Activated CD4-positive, alpha-beta T cell treated with anti-CD3 and anti-CD28 coated beads, Interleukin-2, amount 10 ng/mL, durations not matched to agents 24 days and 14 days (primary cell): ENCODE measurements at regions not wholly inside any gene's neighbourhood (a gene's known extent, or its start where the extent isn't known, plus 50 kb on each side); places are given as distances from the start of the nearest gene placed in this dataset.
"Not testable (repeated sequence)": the region's sequence is repeated elsewhere in the genome, so short reads cannot be mapped to it uniquely, and the experiment has no call there.

Experiments
- DNase-seq: peaks from one replicate; pipeline ENCODE4 v3.0.0; 2022
- H3K27ac Mint-ChIP-seq: one replicate; pipeline ENCODE4 v1.8.0; 2022; ENCODE audit warnings: mild to moderate bottlenecking, mixed read lengths
- H3K27me3 Mint-ChIP-seq: one replicate; pipeline ENCODE4 v1.8.0; 2022; ENCODE audit warnings: mixed read lengths
- H3K36me3 Mint-ChIP-seq: one replicate; pipeline ENCODE4 v1.8.0; 2022; ENCODE audit warnings: low read depth, mild to moderate bottlenecking, mixed read lengths
- H3K4me1 Mint-ChIP-seq: one replicate; pipeline ENCODE4 v1.8.0; 2021; ENCODE audit warnings: mixed read lengths
- H3K4me3 Mint-ChIP-seq: one replicate; pipeline ENCODE4 v1.8.0; 2022; ENCODE audit warnings: mild to moderate bottlenecking, moderate library complexity, mixed read lengths
- H3K9me3 Mint-ChIP-seq: one replicate; pipeline ENCODE4 v1.8.0; 2021; ENCODE audit warnings: mixed read lengths
- intact Hi-C: fragments of 100-400 bp; cut with micrococcal nuclease; formaldehyde crosslinking; loops from one replicate; pipeline ENCODE4 v1.15.1; 2023

GRCh38 chr13:107665926-107666458 lies 549.3 kb downstream of the LIG4 start:
- H3K27me3 Mint-ChIP-seq = no peaks in the 10 kb centered on the region
- no peaks in the 10 kb centered on the region for H3K36me3 Mint-ChIP-seq
- no peak for DNase-seq
- no peak overlapping the region for H3K27ac Mint-ChIP-seq
- no peak overlapping the region for H3K4me3 Mint-ChIP-seq
- no peaks in the 10 kb centered on the region for H3K9me3 Mint-ChIP-seq
- no peaks in the 10 kb centered on the region for H3K4me1 Mint-ChIP-seq
- intact Hi-C loops = no loop called here

- H3K27me3 Mint-ChIP-seq = no peaks in the 10 kb centered on the region
- H3K27ac Mint-ChIP-seq = no peak overlapping the region
- no peaks in the 10 kb centered on the region for H3K36me3 Mint-ChIP-seq
- H3K9me3 Mint-ChIP-seq = no peaks in the 10 kb centered on the region
- no peak overlapping the region for H3K4me3 Mint-ChIP-seq
- peak; percentile 75 for DNase-seq
- intact Hi-C loops = loop anchor here (2.0 kb wide), 1 partner anchor 439 kb away; no protein-coding TSS in a partner anchor
- no peaks in the 10 kb centered on the region for H3K4me1 Mint-ChIP-seq
Observed at GRCh38 chr13:107650081-107650701, 565.1 kb downstream of the LIG4 start.

- Mint-ChIP-seq H3K27me3 (no peaks in the 10 kb centered on the region), H3K4me3 (no peak overlapping the region), H3K27ac (no peak overlapping the region), H3K36me3 (no peaks in the 10 kb centered on the region), H3K9me3 (no peaks in the 10 kb centered on the region), H3K4me1 (no peaks in the 10 kb centered on the region)
- intact Hi-C loops = no loop called here
- no peak for DNase-seq
Observed at GRCh38 chr13:107649079-107649478, 566.3 kb downstream of the LIG4 start.

- H3K4me3 Mint-ChIP-seq = no peak overlapping the region
- intact Hi-C loops = no loop called here
Observed at GRCh38 chr13:107644136-107644535, 571.2 kb downstream of the LIG4 start.

GRCh38 chr13:107643615-107644014 lies 571.7 kb downstream of the LIG4 start:
- H3K9me3 Mint-ChIP-seq = no peaks in the 10 kb centered on the region
- no peak for DNase-seq
- no peaks in the 10 kb centered on the region for H3K36me3 Mint-ChIP-seq
- H3K27me3 Mint-ChIP-seq = no peaks in the 10 kb centered on the region
- no peak overlapping the region for H3K4me3 Mint-ChIP-seq
- H3K27ac Mint-ChIP-seq = no peak overlapping the region
- H3K4me1 Mint-ChIP-seq = no peaks in the 10 kb centered on the region
- intact Hi-C loops = no loop called here

More at GRCh38 chr13:107644136-107644535, 571.2 kb downstream of the LIG4 start:
- no peaks in the 10 kb centered on the region for H3K27me3 Mint-ChIP-seq
- no peaks in the 10 kb centered on the region for H3K36me3 Mint-ChIP-seq
- no peak overlapping the region for H3K27ac Mint-ChIP-seq
- H3K4me1 Mint-ChIP-seq = no peaks in the 10 kb centered on the region
- H3K9me3 Mint-ChIP-seq = no peaks in the 10 kb centered on the region
- no peak for DNase-seq

- DNase-seq = no peak
- H3K36me3 Mint-ChIP-seq = no peaks in the 10 kb centered on the region
- H3K9me3 Mint-ChIP-seq = peaks cover 3% of the 10 kb centered on the region
- no peaks in the 10 kb centered on the region for H3K27me3 Mint-ChIP-seq
- no peak overlapping the region for H3K4me3 Mint-ChIP-seq
- intact Hi-C loops = no loop called here
- no peak overlapping the region for H3K27ac Mint-ChIP-seq
- H3K4me1 Mint-ChIP-seq = no peaks in the 10 kb centered on the region
Observed at GRCh38 chr13:107642831-107643230, 572.5 kb downstream of the LIG4 start.

GRCh38 chr13:107641574-107641973 lies 573.8 kb downstream of the LIG4 start:
- Mint-ChIP-seq H3K27ac (no peak overlapping the region), H3K9me3 (peaks cover 3% of the 10 kb centered on the region), H3K27me3 (no peaks in the 10 kb centered on the region), H3K4me1 (no peaks in the 10 kb centered on the region), H3K4me3 (no peak overlapping the region), H3K36me3 (no peaks in the 10 kb centered on the region)
- DNase-seq = no peak
- intact Hi-C loops = no loop called here

- intact Hi-C loops = no loop called here
- H3K27me3 Mint-ChIP-seq = no peaks in the 10 kb centered on the region
- no peaks in the 10 kb centered on the region for H3K36me3 Mint-ChIP-seq
- no peaks in the 10 kb centered on the region for H3K4me1 Mint-ChIP-seq
- H3K9me3 Mint-ChIP-seq = no peaks in the 10 kb centered on the region
- no peak overlapping the region for H3K27ac Mint-ChIP-seq
- no peak overlapping the region for H3K4me3 Mint-ChIP-seq
- DNase-seq = no peak
Observed at GRCh38 chr13:107625648-107626047, 589.7 kb downstream of the LIG4 start.

GRCh38 chr13:107617527-107617926 lies 597.8 kb downstream of the LIG4 start:
- H3K27ac Mint-ChIP-seq = no peak overlapping the region
- intact Hi-C loops = no loop called here
- no peak overlapping the region for H3K4me3 Mint-ChIP-seq
- H3K9me3 Mint-ChIP-seq = no peaks in the 10 kb centered on the region
- DNase-seq = no peak
- no peaks in the 10 kb centered on the region for H3K4me1 Mint-ChIP-seq
- no peaks in the 10 kb centered on the region for H3K27me3 Mint-ChIP-seq
- H3K36me3 Mint-ChIP-seq = no peaks in the 10 kb centered on the region

- no peak for DNase-seq
- H3K4me1 Mint-ChIP-seq = no peaks in the 10 kb centered on the region
- H3K4me3 Mint-ChIP-seq = no peak overlapping the region
- no peaks in the 10 kb centered on the region for H3K27me3 Mint-ChIP-seq
- H3K36me3 Mint-ChIP-seq = no peaks in the 10 kb centered on the region
- intact Hi-C loops = no loop called here
- no peak overlapping the region for H3K27ac Mint-ChIP-seq
- H3K9me3 Mint-ChIP-seq = no peaks in the 10 kb centered on the region
Observed at GRCh38 chr13:107612376-107612775, 603.0 kb downstream of the LIG4 start.

GRCh38 chr13:107608736-107609135 lies 606.6 kb downstream of the LIG4 start:
- Mint-ChIP-seq H3K27me3 (no peaks in the 10 kb centered on the region), H3K36me3 (no peaks in the 10 kb centered on the region), H3K4me1 (no peaks in the 10 kb centered on the region), H3K4me3 (no peak overlapping the region), H3K9me3 (no peaks in the 10 kb centered on the region), H3K27ac (no peak overlapping the region)
- intact Hi-C loops = no loop called here
- DNase-seq = no peak

- Mint-ChIP-seq H3K36me3 (no peaks in the 10 kb centered on the region), H3K4me1 (no peaks in the 10 kb centered on the region), H3K27me3 (no peaks in the 10 kb centered on the region), H3K27ac (no peak overlapping the region), H3K9me3 (no peaks in the 10 kb centered on the region), H3K4me3 (no peak overlapping the region)
- no peak for DNase-seq
- intact Hi-C loops = no loop called here
Observed at GRCh38 chr13:107600971-107601370, 614.4 kb downstream of the LIG4 start.

- H3K4me3 Mint-ChIP-seq, H3K4me1 Mint-ChIP-seq, H3K27me3 Mint-ChIP-seq, H3K27ac Mint-ChIP-seq, intact Hi-C loops, H3K9me3 Mint-ChIP-seq, H3K36me3 Mint-ChIP-seq, DNase-seq: not testable (repeated sequence)
Observed at GRCh38 chr13:107596306-107596705, 619.0 kb downstream of the LIG4 start.

- no peak for DNase-seq
- Mint-ChIP-seq H3K9me3 (no peaks in the 10 kb centered on the region), H3K27me3 (no peaks in the 10 kb centered on the region), H3K4me1 (no peaks in the 10 kb centered on the region), H3K36me3 (no peaks in the 10 kb centered on the region), H3K27ac (no peak overlapping the region), H3K4me3 (no peak overlapping the region)
- intact Hi-C loops = no loop called here
Observed at GRCh38 chr13:107590556-107590955, 624.8 kb downstream of the LIG4 start.

GRCh38 chr13:107587681-107588080 lies 627.7 kb downstream of the LIG4 start:
- intact Hi-C loops = no loop called here
- Mint-ChIP-seq H3K36me3 (no peaks in the 10 kb centered on the region), H3K4me3 (no peak overlapping the region), H3K27ac (no peak overlapping the region), H3K27me3 (no peaks in the 10 kb centered on the region), H3K9me3 (no peaks in the 10 kb centered on the region), H3K4me1 (no peaks in the 10 kb centered on the region)
- DNase-seq = no peak
